Right lobe of liver (tissue), 4 donors: ENCODE measurements at regions not wholly inside any gene's neighbourhood (a gene's known extent, or its start where the extent isn't known, plus 50 kb on each side); places are given as distances from the start of the nearest gene placed in this dataset.

ENCODE experiments used
- POLR2A ChIP-seq: fragments of 450-650 bp; IDR thresholded peaks from one replicate; pipeline ENCODE4 v1.6.1; 2017; ENCODE audit warnings: antibody characterized with exemption, mild to moderate bottlenecking
- TF ChIP-seq, protein P1 (sequence below), 4 donors: fragments of 200-600 bp in 3 of 4; fragments of 450-650 bp in 1 of 4; IDR thresholded peaks; one replicate each; pipeline versions ENCODE4 v1.5.1 to v1.8.0; 2016 to 2022; ENCODE audit warnings: antibody characterized with exemption in 4 of 4, mild to moderate bottlenecking in 2 of 4
- donor health status: DM: no; HTN: no; CAD: no.
- donor health status: DM: no; HTN: no; CAD: no.
- donor health status: DM: no; HTN: yes; CAD: no.

- TF ChIP-seq, protein P1, sequence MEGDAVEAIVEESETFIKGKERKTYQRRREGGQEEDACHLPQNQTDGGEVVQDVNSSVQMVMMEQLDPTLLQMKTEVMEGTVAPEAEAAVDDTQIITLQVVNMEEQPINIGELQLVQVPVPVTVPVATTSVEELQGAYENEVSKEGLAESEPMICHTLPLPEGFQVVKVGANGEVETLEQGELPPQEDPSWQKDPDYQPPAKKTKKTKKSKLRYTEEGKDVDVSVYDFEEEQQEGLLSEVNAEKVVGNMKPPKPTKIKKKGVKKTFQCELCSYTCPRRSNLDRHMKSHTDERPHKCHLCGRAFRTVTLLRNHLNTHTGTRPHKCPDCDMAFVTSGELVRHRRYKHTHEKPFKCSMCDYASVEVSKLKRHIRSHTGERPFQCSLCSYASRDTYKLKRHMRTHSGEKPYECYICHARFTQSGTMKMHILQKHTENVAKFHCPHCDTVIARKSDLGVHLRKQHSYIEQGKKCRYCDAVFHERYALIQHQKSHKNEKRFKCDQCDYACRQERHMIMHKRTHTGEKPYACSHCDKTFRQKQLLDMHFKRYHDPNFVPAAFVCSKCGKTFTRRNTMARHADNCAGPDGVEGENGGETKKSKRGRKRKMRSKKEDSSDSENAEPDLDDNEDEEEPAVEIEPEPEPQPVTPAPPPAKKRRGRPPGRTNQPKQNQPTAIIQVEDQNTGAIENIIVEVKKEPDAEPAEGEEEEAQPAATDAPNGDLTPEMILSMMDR (IDR thresholded peaks at IDR 0.05): no peak
- no peak for TF ChIP-seq POLR2A
These were observed 54.0 kb upstream of the SLIT3 start for GRCh38 chr5:169354921-169355320.
